8988T (cell line): ENCODE measurements at regions not wholly inside any gene's neighbourhood (a gene's known extent, or its start where the extent isn't known, plus 50 kb on each side); places are given as distances from the start of the nearest gene placed in this dataset.

Experiments
- DNase-seq: peaks from one replicate; pipeline ENCODE4 v3.0.0; 2011

DNA sequence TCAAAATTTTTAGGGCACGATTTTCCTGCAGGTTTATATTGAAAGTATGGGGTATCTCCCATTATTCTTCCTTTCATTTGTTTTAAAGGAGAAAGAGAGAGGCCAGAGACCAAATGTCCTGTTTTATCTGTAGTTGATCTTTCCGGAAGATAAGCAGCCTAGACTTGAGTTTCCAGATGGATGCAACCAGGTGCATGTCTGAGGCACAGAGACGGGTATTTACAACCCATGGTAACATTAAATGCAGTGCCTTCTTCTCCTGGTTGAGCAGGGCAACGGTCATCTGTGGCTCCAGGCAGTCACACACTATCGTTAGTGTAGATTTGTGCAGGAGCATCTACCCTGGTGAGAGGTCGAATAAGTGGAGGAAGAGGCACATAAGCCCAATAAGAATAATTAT, 1507.1 kb downstream of the UQCRFS1 start:
- DNase-seq: no peak

DNA sequence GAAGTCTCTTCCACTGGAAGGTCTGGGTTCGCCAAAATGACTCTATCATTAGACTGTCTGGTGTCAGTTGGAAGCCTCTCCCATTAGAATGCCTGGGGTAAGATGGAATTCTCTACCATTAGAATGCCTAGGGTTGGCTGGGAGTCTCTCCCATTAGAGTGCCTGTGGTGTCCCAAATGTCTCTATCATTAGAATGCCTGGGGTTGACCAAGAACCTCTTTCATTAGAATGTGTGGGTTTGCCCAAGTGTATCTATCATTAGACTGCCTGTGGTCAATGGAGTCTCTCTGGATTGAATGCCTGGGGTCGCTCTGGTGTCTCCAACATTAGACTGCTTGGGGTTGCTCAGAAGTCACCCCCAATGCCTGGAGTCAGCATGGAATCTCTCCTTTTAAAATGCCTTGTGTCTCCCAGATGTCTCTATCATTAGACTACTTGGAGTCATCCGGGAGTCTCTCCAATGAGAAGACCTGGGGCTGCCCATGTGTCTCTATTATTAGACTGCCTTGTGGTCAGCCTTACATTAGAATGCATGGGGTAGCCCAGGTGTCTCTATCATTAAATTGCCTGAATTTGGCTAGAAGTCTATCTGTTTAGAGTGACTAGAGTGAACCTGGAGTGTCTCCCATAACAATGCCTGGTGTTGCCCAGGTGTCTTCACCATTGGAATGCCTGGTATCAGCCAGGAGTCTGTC, 1518.4 kb downstream of the UQCRFS1 start:
- DNase-seq: no peak

DNA sequence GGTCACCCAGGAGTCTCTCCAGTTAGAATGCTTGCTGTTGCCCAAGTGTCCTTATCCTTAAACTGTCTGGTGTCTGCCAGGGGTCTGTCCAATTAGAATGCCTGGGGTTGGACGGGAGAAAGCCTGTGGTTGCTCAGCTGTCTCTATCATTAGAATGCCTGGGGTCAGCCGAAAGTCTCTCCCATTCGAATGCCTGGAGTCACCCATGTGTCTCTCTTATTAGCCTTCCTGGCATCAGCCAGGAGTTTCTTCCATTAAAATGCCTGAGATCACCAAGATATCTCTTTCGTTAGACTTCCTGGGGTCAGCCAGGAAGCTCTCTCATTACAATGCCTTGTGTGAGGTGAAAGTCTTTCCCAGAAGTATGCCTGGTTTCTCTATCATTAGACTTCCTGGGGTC, 1521.0 kb downstream of the UQCRFS1 start:
- no peak for DNase-seq

DNA sequence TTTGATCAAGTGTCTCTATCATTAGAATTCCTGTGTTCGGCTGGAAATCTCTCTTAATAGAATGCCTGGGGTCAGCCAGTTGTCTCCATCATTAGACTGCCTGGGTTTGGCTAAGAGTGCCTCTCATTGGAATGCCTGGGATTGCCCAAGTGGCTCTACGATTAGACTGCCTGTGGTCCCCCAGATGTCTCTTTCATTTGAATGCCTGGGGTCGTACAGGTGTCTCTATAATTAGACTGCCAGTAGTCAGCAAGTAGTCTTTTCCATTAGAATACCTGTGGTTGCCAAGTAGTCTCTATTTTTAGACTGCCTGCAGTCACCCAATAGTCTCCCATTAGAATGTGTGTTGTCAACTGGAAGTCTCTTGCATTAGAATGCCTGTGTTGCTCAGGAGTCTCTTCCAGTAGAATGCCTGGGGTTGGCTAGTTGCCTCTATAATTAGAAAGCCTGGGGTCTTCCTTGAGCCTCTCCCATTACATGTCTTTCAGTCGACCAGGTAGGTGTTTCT, 1523.2 kb downstream of the UQCRFS1 start:
- no peak for DNase-seq

DNA sequence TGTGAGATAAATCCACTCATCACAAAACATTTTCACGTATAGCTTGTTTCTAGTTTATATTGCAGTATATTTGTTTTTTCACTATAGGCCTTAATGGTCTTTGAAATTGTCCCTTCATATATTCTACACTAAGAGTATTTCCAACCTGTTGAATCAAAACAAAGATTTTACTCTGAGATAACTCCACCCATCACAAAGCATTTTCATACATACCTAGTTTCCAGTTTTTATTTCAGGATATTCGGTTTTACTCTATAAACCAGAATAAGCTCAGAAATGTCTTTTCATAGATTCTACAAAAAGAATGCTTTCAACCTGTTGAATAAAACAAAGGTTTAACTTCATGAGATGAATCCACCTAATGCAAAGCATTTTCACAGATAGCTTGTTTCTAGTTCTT, 1528.7 kb downstream of the UQCRFS1 start:
- no peak for DNase-seq

DNA sequence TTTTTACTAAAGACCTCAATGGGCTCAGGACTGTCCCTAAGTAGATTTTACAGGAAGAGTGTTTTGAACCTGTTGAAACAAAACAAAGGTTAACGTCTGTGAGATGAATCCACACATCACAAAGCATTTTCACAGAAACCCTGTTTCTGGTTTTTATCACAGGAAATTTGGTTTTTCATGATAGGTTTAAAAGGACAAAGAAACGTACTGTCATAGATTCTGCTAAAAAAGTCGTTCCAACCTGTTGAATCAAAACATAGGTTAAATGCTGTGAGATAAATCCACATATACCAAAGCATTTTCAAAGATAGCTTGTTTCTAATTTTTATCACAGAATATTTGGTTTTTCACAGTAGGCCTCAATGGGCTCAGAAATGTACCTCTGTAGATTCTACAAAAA, 1531.0 kb downstream of the UQCRFS1 start:
- DNase-seq: no peak

DNA sequence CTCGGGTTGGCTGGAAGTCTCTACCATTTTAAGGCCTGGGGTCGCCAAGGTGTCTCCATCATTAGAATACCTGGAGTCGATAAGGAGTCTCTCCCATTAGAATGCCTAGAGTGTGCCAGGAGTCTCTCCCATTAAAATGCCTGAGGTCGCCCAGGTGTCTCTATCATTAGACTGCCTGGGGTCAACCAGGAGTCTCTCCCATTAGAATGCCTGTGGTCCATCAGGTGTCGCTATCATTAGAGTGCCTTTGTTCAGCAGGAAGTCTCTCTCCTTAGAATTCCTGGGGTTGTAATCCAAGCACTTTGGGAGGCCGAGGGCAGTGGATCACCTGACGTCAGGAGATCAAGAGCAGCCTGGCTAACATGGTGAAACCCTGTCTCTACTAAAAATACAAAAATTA, 1533.0 kb downstream of the UQCRFS1 start:
- no peak for DNase-seq

DNA sequence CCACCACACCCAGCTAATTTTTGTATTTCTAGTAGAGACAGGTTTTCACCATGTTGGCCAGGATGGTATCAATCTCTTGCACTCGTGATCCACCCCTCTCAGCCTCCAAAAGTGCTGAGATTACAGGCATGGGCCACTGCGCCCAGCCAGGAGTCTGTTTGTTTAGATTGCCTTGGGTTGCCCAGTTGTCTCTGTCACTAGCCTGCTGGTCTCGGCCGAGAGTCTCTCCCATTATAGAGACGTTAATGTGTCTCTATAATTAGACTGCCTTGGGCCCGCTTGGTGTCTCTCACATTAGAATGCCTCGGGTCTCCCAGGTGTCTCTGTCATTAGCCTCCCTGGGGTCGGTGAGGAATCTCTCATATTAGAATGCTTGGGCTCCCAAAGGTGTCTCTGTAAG, 1533.6 kb downstream of the UQCRFS1 start:
- no peak for DNase-seq

DNA sequence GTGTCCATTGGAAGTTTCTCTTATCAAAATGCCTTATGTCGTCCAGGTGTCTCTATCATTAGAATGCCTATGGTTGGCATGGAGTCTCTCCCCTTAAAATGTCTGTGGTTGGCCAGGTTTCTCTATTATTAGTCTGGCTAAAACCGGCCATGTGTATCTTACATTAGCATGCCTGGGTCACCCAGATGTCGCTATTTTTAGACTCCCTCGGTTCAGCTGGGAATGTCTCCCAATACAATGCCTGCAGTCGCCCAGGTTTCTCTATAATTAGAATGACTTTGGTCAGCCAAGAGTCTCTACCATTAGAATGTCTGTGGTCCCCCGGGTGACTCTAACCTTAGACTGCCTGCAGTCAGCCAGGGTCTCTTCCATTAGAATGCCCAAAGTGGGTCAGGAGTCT, 1536.1 kb downstream of the UQCRFS1 start:
- DNase-seq: no peak

DNA sequence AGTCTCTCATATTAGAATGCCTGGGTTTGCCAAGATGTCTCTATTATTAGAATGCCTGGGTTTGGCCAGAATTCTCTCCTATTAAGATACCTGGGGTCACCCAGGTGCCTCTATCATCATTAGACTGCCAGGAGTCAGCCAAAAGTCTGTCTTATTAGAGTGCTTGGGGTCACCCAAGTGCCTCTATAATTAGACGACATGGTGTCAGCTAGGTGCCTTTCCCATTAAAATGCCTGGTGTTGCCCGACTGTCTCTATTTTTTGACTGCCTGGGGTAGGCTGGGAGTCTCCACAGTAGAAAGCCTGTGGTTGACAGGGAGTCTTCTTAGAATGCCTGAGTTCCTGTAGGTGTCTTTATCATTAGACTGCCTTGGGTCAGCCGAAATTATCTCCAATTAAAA, 1536.6 kb downstream of the UQCRFS1 start:
- DNase-seq: no peak

DNA sequence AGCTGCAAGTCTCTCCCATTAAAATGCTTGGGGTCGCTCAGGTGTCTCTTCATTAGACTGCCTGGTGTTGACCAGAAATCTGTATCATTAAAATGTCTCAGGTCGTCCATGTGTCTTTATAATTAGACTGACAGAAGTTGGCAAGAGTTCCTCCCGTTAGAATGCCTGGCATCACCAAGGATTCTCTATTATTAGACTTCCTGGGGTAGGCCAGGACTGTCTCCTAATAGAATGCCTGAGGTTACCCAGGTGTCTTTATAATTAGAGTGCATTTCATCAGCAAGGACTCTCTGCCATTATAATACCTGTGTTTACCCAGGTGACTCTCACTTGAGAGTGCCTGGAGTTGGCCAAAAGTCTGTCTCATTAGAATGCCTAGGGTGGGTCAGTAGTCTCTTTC, 1537.2 kb downstream of the UQCRFS1 start:
- no peak for DNase-seq

DNA sequence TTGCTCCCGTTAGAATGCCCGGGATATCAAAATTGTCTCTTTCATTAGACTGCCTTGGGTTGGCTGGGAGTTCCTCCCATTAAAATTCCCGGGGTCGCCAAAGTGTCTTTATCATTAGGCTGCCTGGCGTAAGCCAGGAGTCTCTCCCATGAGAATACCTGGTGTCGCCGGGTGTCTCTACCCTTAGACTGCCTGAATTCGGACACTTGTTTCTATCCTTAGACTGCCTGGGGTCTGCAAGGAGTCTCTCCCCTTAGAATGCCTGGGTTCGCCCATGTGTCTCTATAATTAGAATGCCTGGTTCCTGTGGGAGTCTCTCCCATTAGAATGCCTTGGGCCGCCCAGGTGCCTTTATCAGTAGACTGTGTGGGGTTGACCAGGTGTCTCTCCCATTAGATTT, 1538.2 kb downstream of the UQCRFS1 start:
- no peak for DNase-seq

DNA sequence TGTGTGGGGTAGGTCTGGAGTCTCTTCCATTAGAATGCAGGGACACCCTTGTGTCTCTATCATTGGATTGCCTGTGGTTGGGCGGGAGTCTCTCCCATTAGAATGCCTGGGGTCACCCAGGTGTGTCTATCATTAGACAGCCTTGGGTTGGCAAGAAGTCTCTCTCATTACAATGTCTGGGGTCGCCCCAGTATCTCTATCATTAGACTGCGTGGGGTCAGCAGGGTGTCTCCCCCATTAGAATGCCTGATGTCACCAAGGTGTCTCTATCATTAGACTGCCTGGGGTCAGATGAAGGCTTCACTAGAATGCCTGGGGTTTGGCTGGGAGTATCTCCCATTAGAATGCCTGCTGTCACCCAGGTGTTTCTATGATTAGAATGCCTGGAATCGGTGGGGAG, 1539.0 kb downstream of the UQCRFS1 start:
- no peak for DNase-seq

DNA sequence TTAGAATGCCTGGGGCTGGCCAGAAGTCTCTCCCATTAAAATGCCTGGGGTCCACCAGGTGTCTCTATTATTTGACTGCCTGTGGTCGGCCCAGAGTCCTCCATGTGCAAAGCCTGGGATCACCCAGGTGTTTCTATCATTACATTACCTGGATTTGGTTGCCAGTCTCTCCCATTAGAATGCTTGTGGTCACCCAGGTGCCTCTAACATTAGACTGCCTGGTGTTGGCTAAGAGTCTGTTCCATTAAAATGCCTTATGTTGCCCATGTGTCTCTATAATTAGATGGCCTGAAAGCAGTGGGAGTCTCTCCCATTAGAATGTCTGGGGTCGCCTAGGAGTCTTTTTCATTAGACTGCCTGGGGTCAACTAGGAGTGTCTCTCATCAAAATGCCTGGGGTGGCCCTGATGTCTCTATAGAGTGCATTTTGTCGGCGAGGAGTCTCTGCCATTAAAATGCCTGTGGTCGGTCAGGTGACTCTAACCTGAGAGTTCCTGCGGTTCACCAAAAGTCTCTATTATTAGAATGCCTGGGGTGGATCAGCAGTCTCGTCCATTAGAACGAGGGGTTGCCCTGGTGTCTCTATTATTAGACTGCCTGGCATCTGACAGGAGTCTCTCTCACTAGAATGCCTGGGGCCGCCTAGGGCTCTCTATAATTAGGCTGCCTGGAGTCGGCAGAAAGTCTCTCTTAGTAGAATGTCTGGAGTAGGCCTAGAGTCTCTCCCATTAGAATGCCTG, 1540.5 kb downstream of the UQCRFS1 start:
- no peak for DNase-seq

DNA sequence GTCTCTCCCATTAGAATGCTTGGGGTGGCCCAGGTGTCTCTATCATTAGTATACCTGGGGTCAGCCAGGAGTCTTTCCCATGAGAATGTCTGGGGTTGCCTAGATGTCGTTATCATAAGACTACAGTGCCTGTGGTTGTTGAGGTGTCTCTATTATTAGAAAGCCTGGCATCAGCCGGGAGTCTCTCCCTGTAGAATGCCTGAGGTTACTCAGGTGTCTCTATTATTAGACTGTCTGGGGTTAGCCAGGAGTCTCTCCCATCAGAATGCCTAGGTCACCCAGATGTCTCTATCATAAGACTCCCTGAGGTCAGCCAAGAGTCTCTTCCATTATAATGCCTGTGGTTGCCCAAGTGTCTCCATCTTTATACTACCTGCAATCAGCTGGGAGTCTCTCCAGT, 1541.1 kb downstream of the UQCRFS1 start:
- DNase-seq: no peak

DNA sequence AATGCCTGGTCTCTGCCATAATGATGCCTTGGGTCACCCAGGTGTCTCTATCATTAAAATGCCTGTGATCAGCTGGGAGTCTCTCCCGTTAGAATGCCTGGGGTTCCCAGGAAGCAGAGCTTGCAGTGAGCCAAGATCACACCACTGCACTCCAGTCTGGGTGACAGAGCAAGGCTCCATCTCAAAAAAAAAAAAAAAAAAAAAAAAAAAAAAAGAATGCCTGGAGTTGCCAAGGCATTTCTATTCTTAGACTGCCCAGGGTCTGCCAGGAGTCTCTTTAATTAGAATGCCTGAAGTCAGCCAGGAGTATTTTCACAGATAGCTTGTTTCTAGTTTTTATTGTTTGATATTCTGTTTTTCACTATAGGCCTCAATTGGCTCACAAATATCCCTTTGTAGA, 1552.5 kb downstream of the UQCRFS1 start:
- no peak for DNase-seq

DNA sequence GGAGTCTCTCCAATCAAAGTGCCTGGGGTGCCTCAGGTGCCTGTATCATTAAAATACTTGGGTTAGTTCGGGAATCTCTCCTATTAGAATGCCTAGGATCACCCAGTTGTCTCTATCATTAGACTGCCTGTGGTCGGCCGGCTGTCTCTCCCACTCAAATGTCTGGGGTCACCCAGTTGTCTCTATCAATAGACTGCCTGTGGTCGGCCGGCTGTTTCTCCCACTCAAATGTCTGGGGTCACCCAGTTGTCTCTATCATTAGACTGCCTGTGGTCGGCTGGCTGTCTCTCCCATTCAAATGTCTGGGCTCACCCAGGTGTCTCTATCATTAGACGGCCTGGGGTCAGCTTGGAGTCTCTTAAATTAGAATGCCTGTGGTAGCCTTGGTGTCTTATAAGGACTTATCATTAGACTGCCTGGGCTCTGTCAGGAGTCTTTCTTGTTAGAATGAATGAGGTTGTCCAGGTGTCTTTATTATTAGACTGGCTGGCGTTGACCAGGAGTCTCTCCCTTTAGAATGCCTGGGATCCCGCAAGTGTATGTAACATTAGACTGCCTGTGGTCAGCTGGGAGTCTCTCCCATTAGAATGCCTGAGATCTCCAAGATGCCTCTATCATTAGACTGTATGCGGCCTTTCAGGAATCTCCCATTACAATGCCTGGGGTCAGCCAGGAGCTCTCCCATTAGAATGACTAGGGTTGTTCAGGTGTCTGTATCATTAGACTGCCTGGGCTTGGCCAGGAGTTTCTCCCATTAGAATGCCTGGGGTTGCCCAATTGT, 1555.5 kb downstream of the UQCRFS1 start:
- DNase-seq: no peak

DNA sequence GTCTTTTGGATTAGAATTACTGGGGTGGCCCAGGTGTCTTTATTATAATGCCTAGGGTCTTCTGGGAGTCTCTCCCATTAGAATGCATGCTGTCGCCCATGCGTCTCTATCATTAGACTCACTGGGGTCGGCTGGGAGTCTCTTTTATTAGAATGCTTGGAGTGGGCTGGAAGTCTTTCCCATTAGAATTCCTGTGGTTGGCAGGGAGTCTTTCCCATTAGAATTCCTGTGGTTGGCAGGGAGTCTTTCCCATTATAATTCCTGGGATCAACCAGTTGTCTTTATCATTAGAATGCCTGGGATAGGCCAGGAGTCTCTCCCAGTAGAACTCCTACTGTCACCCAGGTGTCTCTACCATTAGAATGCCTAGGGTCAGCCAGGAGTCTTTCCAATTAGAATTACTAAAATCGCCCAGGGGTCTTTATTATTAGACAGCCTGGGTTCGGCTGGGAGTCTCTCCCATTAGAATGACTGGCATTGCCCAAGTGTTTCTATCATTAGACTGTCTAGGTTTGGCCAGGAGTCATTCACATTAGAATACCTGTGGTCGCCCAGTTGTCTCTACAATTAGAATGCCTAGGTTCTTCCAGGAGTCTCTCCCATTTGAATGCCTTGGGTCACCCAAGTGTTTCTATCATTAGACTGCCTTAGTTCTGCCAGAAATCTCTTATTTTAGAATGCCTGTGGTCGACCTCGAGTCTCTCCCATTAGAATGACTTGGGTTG, 1558.5 kb downstream of the UQCRFS1 start:
- DNase-seq: no peak

DNA sequence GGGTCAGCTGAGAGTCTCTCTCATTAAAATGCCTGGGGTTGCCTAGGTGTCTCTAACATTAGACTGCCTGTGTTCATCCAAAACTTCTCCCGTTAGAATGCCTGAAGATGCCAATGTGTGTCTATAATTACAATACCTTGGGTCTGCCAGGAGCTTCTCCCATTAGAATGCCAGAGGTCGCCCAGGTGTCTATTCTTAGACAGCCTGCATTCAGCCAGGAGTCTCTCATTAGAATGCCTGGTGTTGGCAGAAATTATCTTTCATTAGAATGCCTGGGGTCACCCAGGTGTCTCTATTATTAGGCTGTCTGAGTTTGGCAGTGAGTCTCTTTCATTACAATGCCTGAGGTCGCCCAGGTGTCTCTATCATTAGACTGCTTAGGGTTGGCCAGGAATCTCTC, 1560.2 kb downstream of the UQCRFS1 start:
- DNase-seq: no peak

DNA sequence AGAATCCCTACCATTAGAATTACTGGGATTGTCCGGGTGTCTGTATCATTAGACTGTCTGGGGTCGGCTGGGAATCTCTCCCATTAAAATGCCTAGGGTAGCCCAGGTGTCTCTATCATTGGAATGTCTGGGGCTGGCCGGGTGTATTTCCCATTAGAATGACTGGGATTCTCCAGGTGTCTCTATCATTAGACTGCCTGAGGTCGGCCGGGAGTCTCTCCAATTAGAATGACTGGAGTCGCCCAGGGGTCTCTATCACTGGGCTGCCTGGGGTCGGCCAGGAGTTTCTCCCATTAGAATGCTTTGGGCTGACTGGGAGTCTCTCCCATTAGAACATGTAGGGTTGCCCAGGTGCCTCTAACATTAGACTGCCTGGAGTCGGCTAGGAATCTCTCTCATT, 1560.7 kb downstream of the UQCRFS1 start:
- DNase-seq: no peak

DNA sequence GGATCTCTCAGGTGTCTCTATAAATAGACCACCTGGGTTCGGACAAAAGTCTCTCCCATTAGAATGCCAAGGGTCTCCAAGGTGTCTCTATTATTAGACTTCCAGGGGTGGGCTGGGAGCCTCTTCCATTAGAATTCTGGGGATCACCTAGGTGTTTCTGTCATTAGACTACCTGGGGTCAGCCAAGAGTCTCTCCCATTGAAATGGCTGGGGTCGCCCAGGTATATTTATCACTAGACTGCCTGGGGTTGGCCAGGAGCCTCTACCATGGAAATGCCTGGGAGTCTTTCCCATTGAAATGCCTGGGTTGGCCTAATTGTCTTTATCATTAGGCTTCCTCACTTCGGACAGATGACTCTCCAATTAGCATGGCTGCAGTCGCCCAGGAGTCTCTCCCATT, 1565.5 kb downstream of the UQCRFS1 start:
- no peak for DNase-seq

DNA sequence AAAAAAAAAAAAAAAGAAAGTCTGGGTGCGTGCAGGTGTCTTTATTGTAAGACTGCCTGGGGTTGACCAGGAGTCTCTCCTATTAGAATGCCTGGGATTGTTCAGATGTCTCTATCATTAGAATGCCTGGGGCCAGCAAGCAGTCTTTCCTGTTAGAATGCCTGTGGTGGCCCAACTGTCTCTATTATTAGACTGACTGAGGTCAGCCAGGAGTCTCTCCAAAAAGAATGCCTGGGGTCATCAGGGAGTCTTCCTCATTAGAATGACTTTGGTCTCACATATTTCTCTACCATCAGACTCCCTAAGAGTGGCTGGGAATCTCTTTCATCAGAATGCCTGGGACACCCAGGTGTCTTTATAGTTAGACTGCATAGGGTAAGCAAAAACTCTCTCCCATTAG, 1577.5 kb downstream of the UQCRFS1 start:
- no peak for DNase-seq

DNA sequence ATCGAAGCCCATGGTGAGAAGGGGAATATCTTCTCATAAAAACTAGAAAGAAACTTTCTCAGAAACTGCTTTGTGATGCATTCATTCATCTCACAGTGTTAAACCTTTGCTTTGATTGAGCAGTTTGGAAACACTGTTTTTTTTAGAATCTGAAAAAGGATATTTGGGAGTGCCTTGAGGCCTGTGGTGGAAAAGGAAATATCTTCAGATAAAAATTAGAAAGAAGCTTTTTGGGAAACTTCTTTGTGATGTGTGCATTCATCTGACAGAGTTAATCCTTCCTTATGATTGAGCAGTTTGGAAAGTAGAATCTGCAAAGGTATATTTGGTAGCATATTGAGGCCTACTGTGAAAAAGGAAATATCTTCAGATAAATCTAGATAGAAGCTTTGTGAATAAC, 1594.9 kb downstream of the UQCRFS1 start:
- no peak for DNase-seq
